ENCODE measurements at regions not wholly inside any gene's neighbourhood (a gene's known extent, or its start where the extent isn't known, plus 50 kb on each side); places are given as distances from the start of the nearest gene placed in this dataset.
"Not testable (repeated sequence)": the region's sequence is repeated elsewhere in the genome, so short reads cannot be mapped to it uniquely, and the experiment has no call there.

DNA sequence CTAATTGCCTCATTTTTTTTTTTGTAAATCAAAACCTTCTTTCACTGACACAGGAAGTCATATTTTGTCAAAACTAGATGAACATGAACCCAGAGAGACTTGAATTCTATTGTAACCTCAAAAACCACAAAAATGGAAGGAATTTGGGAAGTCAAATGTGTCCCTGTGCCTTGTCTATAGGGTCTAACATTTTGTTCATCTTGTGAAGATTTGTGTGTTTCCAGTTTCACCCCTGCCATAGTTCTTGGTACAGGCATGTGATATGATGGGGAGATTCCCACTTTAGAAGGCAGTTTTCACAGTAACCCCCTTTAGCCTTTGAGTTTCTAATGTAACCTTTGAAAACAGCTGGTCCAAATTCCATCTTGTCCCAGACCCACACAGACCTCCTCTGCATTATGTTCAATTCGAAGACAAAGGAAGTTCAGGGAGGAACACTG is 318.5 kb upstream of the ADAMTS9 start:
- no peak for DNase-seq (ENCODE audit: low read depth in 3 of 3, low spot score in 2 of 3)

DNA sequence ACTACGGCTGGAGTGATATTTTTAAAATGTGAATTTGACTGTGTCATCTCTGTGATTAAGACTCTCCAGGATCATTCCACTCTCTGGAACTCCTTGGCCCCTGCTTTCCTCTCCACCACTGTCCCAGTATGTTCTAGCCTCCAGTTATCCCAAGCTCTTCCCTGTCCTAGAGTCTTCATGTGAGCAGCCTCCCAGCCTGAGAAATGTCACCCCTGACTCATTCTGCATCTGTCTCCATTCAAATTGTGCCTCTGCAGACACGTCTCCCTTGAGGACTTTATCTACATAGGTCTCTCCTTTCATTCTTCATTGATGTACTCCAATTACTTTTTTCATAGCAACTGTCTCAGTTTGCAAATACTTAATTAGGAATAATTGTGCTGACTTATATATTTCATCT is 317.7 kb upstream of the ADAMTS9 start:
- no peak for DNase-seq (ENCODE audit: low read depth in 3 of 3, low spot score in 2 of 3)

DNA sequence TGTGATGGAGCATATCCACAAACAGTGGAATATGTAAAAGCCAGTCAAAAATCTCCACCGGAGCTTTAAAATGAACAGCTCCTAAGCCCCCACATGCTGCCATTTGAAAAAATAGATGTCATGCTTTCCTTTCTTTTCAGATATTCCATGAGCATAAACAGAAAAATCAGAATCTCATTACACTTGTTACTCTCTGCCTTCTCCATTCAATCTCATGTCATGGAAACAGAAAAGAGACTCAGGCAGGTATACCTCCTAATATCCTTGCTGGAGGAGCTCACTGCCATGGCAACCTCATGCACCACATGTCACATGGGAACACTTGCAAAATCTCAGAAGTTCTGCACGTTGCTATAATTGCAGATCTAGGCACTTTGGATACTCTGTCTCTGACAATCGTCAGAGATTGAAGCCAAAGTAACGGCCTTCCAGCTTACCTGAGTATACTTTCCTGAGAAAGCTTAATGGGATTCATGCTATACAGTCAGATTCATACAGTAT is 317.0 kb upstream of the ADAMTS9 start:
- DNase-seq (ENCODE audit: low read depth in 3 of 3, low spot score in 2 of 3), result no peak

DNA sequence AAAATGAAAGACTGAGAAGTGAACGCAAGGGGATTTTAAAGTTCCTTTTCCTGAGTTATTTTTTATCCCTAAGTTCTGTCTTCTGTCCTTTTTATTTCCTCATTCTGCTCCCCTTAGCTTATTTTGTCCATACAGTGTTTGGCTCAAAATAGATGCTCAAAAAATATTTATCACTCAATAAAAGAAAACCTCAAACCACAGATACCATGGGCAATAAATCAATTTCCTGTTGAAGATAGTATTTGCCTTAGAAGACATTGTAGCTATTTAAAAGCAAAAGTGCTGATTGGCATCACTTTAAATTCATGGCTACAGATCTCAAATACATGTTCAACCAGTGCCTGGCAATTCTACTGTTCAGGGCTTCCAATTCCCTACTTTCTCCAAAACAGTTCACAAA is 316.5 kb upstream of the ADAMTS9 start:
- no peak for DNase-seq (ENCODE audit: low read depth in 3 of 3, low spot score in 2 of 3)

DNA sequence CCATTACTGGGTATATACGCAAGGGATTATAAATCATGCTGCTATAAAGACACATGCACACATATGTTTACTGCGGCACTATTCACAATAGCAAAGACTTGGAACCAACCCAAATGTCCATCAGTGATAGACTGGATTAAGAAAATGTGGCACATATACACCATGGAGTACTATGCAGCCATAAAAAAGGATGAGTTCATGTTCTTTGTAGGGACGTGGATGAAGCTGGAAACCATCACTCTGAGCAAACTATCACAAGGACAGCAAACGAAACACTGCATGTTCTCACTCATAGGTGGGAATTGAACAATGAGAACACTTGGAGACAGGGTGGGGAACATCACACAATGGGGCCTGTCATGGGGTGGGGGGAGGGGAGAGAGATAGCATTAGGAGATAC is 313.3 kb upstream of the ADAMTS9 start:
- DNase-seq (ENCODE audit: low read depth in 3 of 3, low spot score in 2 of 3), result not testable (repeated sequence)

GRCh38 chr3:64998317-64998716 is 310.5 kb upstream of the ADAMTS9 start:
- DNase-seq (ENCODE audit: low read depth in 3 of 3, low spot score in 2 of 3), result no peak

DNA sequence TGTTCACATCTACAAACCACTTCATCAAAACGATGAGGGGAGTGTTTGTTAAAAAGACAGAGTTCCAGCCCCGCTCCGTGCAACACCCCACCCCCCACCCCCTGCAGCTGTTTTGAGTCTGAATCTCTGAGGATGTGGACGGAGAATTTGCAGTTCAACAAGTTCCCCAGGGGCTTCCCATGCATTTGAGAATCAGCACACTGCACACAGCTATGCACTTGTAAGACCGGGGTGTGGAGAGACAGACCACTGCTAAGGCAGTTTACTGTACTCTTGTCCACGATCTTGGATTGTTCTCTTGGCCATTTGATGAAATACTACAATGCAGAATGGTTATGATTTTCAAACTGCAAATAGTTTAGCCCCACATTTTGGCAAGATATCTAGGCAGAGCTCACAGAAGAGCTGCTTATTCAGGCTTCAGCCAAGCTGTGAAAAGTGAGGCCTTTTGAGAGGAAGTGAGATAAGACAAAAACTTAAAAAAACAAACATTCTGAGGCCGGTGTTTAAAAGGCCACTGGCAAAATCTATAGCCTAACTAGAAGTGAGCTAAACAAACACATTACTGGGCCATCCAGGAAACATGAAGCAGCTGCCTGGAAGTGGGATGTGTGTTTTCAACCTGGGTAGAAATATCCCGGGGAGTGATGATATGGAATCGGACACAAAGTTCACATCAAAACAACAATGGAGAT is 308.2 kb upstream of the ADAMTS9 start:
- DNase-seq (ENCODE audit: low read depth in 3 of 3, low spot score in 2 of 3), result no peak

GRCh38 chr3:64993781-64994180 is 306.0 kb upstream of the ADAMTS9 start:
- no peak for DNase-seq (ENCODE audit: low read depth in 3 of 3, low spot score in 2 of 3)

GRCh38 chr3:64992530-64993285 is 304.9 kb upstream of the ADAMTS9 start:
- no peak for DNase-seq (ENCODE audit: low read depth in 3 of 3, low spot score in 2 of 3)

- DNase-seq (ENCODE audit: low read depth in 3 of 3, low spot score in 2 of 3), result no peak
Observed at GRCh38 chr3:64988188-64988587, 300.4 kb upstream of the ADAMTS9 start.

DNA sequence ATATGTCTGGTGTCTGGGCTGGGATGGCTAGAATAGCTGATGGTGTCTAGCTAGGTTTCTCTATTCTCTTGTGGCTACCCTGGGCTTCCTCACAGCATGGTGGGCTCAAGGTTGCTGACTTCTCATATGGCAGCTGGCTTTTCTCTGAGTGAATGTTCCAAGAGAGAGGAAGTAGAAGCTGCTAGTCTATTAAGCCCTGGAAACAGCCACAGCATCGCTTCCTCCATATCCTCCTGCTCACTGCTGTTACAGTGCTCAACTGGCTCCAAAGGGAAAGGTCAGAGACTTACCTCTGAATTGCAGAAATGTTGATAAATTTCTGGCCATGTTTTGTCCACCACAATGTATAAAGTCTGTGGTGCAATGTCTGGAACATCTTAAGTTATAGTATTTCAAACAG is 299.9 kb upstream of the ADAMTS9 start:
- no peak for DNase-seq (ENCODE audit: low read depth in 3 of 3, low spot score in 2 of 3)

- DNase-seq (ENCODE audit: low read depth in 3 of 3, low spot score in 2 of 3), result no peak
Observed at GRCh38 chr3:64985072-64985471, 297.3 kb upstream of the ADAMTS9 start.

- DNase-seq (ENCODE audit: low read depth in 3 of 3, low spot score in 2 of 3), result no peak
Observed at GRCh38 chr3:64983583-64984359, 296.0 kb upstream of the ADAMTS9 start.

GRCh38 chr3:64977308-64978100 is 289.7 kb upstream of the ADAMTS9 start:
- DNase-seq (ENCODE audit: low read depth in 3 of 3, low spot score in 2 of 3), result no peak

DNA sequence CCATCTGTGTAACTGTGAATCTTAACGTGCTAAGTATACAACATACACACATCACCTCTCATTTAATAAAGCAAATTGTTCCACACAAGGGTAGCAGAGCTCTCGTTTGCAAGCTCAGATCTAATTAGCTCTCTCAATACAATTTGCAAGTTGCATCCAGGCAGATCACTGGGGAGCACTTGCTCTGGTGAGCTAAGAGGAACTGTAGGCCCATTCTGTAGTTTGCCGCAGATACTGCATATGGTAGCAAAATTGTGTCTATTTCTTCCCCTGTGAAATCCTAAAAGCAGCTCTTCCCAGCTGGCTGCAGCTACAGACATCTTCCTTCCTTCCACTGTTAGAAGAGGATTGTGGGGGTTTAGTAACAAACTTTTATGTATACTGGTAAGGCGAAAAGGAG is 288.7 kb upstream of the ADAMTS9 start:
- no peak for DNase-seq (ENCODE audit: low read depth in 3 of 3, low spot score in 2 of 3)

- DNase-seq (ENCODE audit: low read depth in 3 of 3, low spot score in 2 of 3), result no peak
Observed at GRCh38 chr3:64975147-64975546, 287.3 kb upstream of the ADAMTS9 start.

DNA sequence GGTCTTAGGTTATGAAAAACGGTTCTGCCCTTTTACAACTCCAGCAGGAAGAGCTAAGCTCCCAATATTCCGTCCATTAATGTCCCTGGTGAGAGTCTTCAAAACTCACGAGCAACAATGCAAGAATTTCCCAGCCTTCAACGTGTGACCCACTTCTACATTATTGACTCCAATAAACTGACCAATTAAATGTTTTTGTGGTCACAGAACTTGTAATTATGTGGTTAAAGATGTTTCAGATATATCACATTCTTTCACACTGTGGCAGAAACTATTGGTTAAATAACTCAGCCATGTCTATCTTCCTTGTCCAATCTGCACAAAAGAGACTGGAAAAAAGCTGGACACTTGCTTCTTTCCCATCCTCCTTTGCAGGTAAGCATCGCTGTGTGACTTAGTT is 286.6 kb upstream of the ADAMTS9 start:
- no peak for DNase-seq (ENCODE audit: low read depth in 3 of 3, low spot score in 2 of 3)

DNA sequence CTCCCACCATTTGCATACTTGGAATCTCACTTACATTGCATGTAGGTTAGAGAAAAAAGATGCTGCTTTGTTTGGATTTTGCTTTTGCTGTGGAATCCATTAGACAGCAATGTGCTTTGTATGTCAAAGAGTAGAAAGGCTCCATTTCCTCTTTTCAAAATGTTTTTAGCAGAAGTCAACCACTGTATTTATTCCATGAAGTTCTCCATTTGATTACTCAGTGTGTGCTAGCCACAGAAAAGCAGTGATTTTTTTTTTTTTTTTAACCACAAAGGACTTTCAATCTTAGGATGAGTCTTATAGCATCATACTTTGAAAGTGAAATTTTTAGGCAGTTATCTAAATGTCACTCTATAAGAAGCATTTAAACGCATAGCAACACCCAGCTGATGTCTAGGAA is 285.0 kb upstream of the ADAMTS9 start:
- DNase-seq (ENCODE audit: low read depth in 3 of 3, low spot score in 2 of 3), result no peak

DNA sequence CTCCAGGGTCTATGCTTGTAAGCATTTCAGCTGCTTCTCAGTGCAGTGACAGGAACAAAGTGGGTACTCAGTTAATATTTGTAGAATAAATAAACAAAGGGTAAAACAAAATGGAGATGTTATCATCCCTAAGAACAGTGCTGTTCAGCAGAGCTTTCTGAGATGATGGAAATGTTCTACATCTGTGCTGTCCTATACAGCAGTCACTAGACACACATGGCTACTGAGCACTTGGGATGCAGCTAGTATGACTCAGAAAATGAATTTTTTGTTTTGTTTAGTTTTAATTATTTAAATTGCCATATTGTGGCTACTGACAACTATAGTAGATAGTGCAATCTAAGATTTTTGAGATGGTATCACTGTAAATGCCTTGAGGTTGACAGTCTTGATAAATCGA is 283.8 kb upstream of the ADAMTS9 start:
- no peak for DNase-seq (ENCODE audit: low read depth in 3 of 3, low spot score in 2 of 3)

DNA sequence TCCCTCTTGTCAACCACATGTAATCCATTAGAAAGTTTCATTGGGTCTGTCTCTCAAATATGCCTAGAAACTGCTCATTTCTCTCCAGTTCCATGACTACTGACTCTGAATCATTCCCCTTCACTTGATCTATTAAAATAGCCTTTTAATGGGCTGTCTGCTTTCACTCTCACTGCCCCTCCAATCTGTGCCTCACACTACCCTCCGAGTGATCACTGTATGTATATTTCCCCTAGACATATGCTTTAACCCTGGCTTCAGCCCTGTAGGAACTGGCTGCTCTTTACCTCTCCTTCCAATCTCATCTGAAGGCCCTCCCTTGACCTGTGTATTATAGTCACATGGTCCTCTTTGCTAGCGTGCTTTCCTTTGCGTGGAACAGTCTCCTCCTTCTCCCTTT is 282.8 kb upstream of the ADAMTS9 start:
- DNase-seq (ENCODE audit: low read depth in 3 of 3, low spot score in 2 of 3), result no peak

GRCh38 chr3:64961301-64961700 is 273.5 kb upstream of the ADAMTS9 start:
- no peak for DNase-seq (ENCODE audit: low read depth in 3 of 3, low spot score in 2 of 3)
